GM12878 (cell line): ENCODE measurements at regions not wholly inside any gene's neighbourhood (a gene's known extent, or its start where the extent isn't known, plus 50 kb on each side); places are given as distances from the start of the nearest gene placed in this dataset.

Experiments used
- ESRRA ChIP-seq: IDR thresholded peaks from 2 replicates; pipeline ENCODE4 v1.6.1; 2012; ENCODE audit warnings: mild to moderate bottlenecking, low read length, improper control_type of control experiment
- EZH2 ChIP-seq: IDR thresholded peaks from 2 replicates; pipeline ENCODE4 v1.6.1; 2012; ENCODE audit warnings: low read depth, mild to moderate bottlenecking, control low read depth, inconsistent platforms, low read length, borderline replicate concordance; ENCODE audit not compliant: control insufficient read depth
- MTA3 ChIP-seq: IDR thresholded peaks from 2 replicates; pipeline ENCODE4 v1.6.1; 2012; ENCODE audit warnings: low read length, inconsistent platforms, borderline replicate concordance
- PAX5 ChIP-seq: IDR thresholded peaks from 2 replicates; pipeline ENCODE4 v1.6.1; 2011; ENCODE audit warnings: low read depth, low read length, borderline replicate concordance
- YY1 ChIP-seq: IDR thresholded peaks from 2 replicates; pipeline ENCODE4 v1.6.1; 2011; ENCODE audit warnings: low read depth, mild to moderate bottlenecking, low read length
- ZNF384 ChIP-seq: IDR thresholded peaks from 2 replicates; pipeline ENCODE4 v1.6.1; 2012; ENCODE audit warnings: low read depth, mild to moderate bottlenecking, low read length, improper control_type of control experiment, borderline replicate concordance
- TF ChIP-seq, protein P1 (sequence below): fragments of 150-350 bp; IDR thresholded peaks from 2 replicates; pipeline ENCODE4 v1.6.1; 2016; ENCODE audit warnings: low read depth, low read length

DNA sequence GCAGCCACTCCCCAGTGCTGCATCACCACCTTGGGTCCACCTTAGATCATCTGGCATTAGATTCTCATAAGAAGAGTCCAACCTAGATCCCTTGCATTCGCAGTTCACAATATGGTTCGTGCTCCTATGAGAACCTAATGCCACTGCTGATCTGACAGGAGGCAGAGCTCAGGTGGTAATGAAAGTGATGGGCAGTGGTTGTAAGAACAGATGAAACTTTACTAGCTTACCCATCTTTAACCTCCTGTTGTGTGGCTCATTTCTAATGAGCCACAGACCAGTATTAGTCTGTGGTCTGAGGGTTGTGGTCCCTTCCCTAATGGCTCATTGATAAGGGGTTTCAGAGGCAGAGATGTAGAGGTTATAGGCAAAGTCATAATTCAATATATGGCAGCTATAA, 615.9 kb upstream of the MIS18BP1 start:
- TF ChIP-seq, protein P1, sequence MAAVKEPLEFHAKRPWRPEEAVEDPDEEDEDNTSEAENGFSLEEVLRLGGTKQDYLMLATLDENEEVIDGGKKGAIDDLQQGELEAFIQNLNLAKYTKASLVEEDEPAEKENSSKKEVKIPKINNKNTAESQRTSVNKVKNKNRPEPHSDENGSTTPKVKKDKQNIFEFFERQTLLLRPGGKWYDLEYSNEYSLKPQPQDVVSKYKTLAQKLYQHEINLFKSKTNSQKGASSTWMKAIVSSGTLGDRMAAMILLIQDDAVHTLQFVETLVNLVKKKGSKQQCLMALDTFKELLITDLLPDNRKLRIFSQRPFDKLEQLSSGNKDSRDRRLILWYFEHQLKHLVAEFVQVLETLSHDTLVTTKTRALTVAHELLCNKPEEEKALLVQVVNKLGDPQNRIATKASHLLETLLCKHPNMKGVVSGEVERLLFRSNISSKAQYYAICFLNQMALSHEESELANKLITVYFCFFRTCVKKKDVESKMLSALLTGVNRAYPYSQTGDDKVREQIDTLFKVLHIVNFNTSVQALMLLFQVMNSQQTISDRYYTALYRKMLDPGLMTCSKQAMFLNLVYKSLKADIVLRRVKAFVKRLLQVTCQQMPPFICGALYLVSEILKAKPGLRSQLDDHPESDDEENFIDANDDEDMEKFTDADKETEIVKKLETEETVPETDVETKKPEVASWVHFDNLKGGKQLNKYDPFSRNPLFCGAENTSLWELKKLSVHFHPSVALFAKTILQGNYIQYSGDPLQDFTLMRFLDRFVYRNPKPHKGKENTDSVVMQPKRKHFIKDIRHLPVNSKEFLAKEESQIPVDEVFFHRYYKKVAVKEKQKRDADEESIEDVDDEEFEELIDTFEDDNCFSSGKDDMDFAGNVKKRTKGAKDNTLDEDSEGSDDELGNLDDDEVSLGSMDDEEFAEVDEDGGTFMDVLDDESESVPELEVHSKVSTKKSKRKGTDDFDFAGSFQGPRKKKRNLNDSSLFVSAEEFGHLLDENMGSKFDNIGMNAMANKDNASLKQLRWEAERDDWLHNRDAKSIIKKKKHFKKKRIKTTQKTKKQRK, result no peak
- TF ChIP-seq PAX5 (no peak), MTA3 (no peak), ZNF384 (no peak), EZH2 (no peak), ESRRA (no peak), YY1 (no peak)
